Breast epithelium (tissue), 3 donors: ENCODE measurements at regions not wholly inside any gene's neighbourhood (a gene's known extent, or its start where the extent isn't known, plus 50 kb on each side); places are given as distances from the start of the nearest gene placed in this dataset.

Source experiments
- CTCF ChIP-seq, 3 donors: fragments of 450-650 bp; IDR thresholded peaks; one replicate each; pipeline ENCODE4 v1.5.1; 2016 to 2017; ENCODE audit warnings: antibody characterized with exemption in 3 of 3, mild to moderate bottlenecking in 3 of 3, moderate library complexity in 3 of 3
- POLR2A ChIP-seq: fragments of 450-650 bp; IDR thresholded peaks from one replicate; pipeline ENCODE4 v1.6.1; 2016; ENCODE audit warnings: antibody characterized with exemption, mild to moderate bottlenecking, moderate library complexity

- TF ChIP-seq CTCF (IDR thresholded peaks at IDR 0.05) (no peak), POLR2A (no peak)
These were observed 603.5 kb upstream of the CDH4 start for GRCh38 chr20:60648556-60648955.
